HG03521 (cell line): ENCODE measurements at regions not wholly inside any gene's neighbourhood (a gene's known extent, or its start where the extent isn't known, plus 50 kb on each side); places are given as distances from the start of the nearest gene placed in this dataset.
"Not testable (repeated sequence)": the region's sequence is repeated elsewhere in the genome, so short reads cannot be mapped to it uniquely, and the experiment has no call there.

ENCODE experiments used
- ATAC-seq: cut with Tn5 transposase; IDR thresholded peaks from one replicate; pipeline ENCODE4 v1.9.1; 2021; ENCODE audit warnings: mild to moderate bottlenecking, moderate library complexity; ENCODE audit not compliant: unreplicated experiment

DNA sequence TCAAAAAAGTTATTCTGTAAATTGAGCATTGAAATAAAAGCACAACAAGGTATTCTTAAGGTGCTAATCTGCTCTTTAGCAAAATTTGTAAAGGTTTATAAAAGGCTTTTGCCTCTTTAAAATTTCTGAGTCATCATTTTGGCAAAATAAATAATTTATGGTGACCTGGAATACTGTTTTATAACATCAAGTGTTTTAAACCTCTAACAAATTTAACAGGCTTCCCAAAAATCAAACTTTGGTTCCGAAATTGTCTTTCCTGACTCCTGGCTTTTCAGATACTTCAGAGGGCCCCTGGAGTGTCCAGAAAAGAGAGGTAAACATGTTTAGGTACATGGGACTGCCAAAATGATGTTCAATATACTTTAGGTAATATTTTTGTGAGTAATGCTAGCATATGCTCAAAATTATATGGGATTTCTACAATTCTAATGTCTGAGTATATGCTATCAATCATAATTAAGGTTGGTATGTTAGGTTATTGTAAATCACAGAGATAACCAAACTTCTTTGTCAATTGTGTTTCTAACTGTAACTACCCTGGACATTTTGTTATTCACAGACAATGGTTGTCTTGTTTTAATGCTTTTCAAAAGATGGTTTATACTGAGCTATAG is 160.3 kb upstream of the OLIG3 start:
- ATAC-seq: no peak

DNA sequence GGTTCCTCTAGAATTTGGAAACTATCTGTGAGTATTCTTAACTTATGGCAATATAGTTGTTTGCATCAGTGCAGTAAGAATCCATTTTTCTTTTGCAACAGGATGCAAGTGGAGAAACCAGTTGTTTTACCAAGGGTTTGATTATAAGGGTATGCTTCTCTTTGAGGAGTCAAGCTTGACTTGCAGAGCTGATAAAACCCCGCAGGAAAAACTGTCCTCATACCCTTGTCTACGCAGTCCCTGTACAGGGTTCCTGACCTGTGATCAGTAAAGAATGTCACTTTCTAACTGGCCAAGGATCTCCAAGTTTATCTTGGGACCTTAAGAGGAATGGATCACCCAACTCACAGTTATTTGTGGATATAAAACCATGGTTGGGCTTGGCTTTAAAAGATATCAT is 161.1 kb upstream of the OLIG3 start:
- no peak for ATAC-seq

DNA sequence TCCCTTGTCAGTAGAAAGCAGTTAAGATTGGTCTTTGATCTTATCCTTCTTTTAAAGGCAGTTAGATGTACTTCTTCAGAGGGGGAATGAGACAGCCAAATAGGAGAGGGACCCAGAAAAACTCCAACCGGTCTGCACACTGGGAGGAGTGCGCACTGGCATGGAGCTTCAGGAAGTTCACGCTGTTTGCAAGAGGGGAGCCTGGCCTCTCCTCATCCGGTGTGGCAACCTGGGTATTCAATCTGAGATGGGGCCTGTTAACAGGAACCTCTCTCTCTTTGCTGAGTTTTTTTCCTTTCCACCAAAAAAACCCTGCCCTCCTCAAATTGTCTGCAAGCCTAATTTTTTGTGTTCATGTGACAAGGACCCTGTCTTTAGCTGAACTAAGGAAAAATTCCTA is 162.5 kb upstream of the OLIG3 start:
- no peak for ATAC-seq

DNA sequence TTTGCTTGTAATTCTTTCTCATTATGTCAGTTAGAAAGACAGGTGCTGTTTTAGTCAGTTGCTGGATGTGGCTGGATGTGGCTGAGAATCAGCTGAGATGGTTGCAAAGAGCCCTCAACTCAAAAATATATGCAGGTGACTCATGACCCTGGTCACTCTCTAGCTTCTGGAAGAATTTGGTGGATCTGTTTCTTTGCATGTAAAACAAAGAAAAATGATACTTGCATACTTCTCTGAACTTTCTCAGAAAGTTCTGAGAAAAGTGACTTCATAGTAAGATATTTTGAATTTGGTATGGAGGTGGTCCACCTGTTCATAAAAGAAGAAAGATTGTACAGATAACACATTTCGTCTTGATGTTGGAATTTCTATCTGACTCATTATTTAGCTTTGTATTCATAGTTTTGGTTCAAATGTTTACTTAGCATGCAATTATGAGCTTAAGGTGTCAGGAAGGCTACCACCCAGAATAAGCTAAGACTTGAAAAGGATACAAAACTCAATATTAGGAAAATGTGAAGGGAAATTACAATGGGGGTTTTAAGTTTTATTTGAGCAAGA is 163.2 kb upstream of the OLIG3 start:
- no peak for ATAC-seq

DNA sequence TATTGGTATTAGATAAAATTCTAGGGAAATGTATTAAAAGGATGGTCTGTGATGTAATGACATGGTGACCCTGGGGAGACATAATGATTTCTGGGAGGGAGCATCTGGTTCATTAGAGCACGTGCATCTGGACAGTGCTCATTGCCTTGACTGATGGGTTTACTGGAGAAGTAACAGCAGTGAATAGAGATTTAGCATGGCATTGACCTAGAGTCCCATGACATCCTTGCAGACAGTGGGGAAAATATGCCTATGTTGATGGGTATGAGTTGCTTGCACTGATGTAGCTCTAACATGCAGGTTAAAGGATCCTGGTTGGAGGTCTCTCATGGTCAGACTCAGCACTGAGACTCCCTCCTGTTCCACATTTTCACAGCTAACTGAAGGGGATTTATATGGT is 164.1 kb upstream of the OLIG3 start:
- no peak for ATAC-seq

DNA sequence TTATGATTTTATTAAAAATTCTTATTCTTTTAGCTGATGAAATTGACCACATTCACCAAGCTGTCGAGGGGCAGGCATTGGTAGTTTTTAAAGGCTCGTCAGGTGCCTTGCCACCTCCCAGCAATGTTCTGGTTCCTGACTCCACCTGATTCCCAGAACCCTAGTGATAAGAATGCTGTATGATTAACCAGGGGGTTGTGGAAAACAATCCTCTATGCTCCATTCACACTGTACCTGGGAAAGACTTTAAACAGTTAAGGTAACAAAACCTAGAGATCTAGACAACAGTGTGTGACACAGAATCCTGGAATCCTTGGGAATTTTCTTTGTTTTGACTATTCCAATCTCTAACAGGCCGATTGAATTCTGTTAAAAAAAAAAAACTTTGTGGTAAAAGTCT is 165.7 kb upstream of the OLIG3 start:
- ATAC-seq: no peak

DNA sequence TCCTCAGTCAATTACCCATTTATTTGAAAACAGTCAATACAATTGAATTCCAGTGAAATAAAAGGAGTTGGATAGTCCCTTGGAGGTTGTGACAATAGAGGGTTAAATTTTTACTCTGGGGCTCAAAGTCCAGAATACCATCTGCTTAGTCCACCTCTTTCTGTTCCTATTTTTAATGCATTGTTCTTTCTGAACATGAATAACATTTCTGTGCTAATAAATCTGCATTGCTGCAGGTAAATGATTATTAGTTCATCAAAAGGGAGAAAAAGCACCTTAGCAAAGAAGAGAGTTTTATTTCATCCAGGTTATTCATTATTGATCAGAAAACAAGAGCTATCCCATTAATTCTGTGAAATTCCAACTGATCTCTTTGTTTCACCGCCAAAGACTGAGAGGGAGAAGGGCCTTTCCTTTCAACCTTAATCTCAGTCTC is 166.1 kb upstream of the OLIG3 start:
- ATAC-seq: no peak

DNA sequence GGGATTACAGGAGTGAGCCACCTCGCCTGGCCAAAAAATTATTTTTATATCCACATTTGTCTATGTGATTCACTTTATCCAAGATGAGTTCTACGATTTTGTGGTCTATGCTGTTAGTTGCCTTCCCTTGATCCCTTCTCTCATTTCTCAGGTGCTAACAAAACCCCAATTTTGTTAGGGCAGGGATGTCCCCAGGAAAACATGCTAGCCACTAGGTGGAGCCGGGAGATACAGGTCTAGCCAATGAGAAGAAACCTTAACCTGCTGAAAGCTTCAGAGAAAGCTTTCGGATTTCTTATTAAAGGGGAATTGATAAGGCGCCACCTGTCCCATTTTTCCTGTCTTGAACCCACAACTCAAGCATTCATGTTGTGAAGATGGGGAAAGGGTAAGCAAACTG is 167.4 kb upstream of the OLIG3 start:
- no peak for ATAC-seq

DNA sequence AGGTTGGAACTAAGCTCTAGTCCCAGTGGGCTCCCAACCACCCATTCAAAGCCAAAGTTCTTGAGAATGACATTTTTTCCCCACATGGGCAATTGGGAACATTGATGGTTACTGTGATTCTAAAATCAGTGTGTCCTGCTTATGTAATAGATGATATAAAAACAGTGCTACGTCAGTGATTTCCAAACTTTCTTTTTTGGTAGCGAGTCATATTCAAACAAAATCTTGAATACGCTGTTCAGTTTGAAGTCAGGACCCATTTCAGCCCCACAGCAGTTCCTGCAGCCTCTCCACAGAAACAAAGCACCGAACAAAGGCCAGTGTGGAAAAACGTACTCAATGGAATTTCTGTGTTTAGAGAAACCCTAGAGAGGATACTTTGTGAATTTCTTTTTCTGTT is 170.0 kb upstream of the OLIG3 start:
- no peak for ATAC-seq

DNA sequence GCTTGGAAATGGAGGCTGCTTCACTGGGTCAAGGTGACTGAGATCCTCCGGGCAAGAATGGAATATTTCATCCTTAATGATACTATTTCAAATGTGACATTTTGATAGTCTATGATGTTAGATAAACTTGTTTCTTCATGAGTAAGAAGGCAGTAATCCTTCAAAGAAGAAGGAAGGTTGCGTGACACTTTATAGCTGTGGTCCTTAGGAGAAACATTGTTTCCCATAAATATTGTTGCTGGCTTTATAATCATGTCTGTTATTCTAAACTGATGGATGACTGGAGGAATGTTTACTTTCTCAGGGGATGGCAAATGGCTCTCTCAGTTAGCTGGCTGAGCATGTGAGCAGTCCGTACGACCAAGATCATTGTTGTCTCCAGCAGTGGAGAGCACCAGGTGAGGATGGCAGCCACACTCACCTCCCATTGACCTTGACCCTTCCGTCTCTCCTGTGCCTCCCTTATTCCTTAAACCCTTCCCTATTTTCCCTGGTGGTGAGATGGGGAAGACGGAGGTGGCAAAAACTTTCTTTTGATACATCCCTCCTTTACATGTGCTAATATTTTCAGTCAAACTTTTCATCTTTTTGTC is 171.2 kb upstream of the OLIG3 start:
- ATAC-seq: no peak

DNA sequence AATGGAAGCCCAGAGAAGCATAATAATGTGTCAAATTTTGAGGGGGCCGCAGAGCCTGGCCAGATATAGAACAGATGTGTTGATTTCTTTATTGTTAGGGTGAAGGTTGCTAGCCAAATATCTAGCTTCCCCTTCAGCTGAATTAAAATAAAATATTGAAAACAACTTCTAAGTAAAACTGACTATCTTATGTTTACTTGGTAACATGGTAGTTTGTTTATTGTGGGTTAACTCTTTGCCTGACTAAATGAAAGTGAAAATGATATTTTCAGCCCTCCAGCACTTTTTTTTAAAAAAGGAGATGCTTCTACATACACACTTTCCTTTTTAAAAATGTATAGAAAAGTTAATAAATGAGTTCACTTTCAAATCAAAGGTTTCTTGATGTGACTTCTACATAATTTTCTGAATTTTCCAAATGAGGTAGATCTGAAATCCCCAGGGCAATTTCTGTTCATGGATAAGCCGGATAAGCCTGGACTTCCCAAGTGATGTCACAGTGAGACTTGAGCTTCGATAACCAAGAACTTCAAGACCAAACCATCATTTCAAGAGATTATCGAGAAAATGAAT is 172.1 kb upstream of the OLIG3 start:
- peak; percentile 51 for ATAC-seq

DNA sequence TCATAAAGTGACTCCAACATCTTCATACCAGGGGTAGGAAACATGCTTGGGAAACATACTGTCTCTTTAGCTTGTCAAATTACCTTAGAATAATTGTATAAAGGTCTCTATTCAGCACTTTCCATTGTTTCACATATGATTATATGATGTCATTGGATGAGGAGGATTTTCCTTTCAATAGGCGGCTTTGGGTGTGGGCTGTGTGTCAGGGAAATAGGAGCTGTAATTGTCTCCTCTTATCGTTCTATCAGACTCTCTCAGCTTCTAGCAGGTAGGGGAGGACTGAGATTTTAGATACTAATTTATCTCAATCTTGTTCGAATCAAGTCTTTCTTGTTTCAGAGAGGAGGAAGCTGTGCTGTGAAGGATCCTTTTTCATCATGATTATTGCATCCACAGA is 179.4 kb upstream of the OLIG3 start:
- ATAC-seq: no peak

DNA sequence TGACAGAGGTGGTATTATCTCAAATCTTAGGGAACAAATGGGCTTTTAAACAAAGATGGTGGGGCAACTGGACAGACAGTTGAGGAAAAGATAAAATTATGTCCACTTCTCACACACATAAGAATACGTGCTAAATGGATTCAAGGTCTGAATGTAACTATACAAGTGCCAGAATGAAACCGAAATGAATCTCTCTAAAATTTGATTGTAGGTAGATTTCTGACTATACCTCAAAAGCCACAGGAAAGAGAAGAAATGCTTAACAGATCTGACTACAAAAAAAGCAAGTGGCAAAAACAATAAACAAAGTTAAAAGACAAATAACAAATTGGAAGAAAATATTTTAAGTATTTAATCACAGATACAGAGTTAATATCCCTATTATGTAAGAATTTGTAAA is 182.7 kb upstream of the OLIG3 start:
- ATAC-seq: peak; percentile 49

DNA sequence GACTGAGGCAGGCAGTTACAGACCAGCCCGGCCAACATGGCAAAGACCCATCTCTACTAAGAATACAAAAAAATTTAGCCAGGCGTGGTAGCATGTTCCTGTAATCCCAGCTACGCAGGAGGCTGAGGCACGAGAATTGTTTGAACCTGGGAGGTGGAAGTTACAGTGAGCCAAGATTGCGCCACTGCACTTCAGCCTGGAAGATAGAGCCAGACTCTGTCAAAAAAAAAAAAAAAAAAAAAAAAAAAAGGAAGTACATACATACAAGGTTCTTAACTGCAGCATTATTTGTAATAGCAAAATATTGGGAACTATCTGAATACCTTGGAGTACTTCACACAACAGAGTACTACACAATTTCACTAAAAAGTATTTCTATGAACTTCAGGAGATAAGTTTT is 183.5 kb upstream of the OLIG3 start:
- ATAC-seq: no peak

DNA sequence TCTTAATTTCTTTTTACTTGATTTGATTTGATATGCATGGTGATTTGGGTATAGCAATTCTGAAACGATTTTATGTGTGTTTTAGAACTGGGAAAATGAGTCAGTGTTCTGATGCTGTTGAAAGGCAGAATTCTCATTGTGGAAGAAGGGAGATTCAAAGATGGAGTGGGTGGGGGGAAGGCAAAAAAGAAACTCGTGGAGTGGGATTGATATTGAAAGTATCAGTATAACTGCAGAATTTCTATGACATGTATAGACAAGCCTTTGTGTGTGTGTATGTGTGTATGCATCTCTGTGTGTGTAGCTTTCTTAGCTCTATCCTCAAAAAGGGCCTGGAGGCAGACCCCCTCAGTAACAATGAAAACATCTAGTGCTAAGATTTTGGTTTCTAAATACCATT is 184.3 kb upstream of the OLIG3 start:
- ATAC-seq: no peak

DNA sequence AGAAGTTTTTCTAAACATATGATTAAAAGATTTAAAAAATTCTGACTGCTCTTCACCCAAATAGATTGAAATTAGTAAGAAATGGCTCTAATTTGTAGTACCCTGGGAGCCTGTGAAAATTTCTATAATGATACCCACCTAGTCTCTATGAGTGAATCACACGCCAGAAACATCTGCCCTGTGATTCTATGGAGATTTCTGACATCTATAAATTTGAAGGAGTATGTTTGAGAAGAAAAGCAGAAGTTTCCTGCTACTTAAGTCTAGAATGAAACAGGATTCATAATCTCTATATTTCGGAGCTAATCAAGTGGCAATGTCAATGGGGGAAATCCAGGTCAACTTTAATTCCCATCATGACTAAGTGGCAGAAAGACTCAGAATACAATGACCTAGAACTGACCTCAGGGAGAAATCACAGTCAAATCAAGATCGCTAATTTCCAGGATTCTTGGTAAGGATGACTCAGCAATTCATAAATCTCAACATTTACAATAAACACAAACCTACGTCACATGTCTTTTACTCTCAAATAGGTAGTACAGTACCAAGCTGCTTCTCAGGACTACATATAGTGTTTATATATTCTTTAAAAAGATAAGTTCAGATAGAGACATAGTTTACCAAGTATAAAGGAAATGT is 186.2 kb upstream of the TNFAIP3 start:
- ATAC-seq: no peak

DNA sequence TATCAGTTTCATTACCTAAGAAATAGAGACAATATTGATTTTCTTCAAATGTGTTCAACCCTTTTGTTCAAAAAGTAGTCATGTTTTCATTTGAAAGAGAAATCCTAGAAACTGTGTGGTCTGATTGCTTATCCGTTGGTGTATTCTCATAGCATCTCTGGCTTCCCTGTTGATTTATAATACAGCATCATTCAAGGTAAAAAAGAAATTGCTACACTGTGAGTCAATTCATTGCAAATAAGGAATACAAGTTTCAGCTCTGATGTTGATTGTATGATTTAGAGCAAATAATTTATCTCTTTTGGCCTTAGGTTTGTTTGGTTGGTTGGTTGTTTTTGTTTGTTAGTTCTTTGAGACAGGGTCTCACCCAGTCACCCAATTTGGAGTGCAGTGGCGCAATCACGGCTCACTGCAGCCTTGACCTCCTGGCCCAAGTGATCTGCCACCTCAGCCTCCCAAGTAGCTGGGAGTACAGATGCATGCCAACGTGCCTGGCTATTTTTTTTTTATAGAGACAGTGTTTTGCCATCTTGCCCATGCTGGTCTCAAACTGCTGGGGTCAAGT is 185.5 kb upstream of the TNFAIP3 start:
- ATAC-seq: no peak

DNA sequence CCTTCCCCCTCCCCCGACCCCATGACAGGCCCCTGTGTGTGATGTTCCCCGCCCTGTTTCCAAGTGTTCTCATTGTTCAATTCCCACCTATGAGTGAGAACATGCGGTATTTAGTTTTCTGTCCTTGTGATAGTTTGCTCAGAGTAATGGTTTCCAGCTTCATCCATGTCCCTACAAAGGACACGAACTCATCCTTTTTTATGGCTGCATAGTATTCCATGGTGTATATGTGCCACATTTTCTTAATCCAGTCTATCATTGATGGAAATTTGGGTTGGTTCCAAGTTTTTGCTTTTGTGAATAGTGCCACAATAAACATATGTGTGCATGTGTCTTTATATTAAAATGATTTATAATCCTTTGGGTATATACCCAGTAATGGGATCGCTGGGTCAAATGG is 184.4 kb upstream of the TNFAIP3 start:
- ATAC-seq: not testable (repeated sequence)

DNA sequence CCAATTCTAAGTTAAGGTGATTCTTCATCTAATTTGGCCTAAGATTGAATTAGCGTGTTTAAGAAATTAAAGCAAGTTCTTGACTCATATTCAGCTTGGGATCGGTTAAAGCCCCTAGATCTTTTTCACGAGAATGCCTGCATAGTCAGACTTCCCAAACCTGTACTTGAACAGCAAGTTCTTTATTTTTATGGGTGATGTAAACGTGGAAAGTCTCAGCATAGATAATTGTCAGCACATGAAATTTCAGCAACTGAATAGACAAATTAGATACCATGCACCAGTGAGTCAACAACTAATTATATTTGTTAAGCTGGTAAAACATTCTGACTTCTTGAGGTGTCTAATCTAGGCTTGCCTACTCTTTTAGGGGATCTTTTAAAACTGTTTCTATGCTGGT is 183.1 kb upstream of the TNFAIP3 start:
- no peak for ATAC-seq

DNA sequence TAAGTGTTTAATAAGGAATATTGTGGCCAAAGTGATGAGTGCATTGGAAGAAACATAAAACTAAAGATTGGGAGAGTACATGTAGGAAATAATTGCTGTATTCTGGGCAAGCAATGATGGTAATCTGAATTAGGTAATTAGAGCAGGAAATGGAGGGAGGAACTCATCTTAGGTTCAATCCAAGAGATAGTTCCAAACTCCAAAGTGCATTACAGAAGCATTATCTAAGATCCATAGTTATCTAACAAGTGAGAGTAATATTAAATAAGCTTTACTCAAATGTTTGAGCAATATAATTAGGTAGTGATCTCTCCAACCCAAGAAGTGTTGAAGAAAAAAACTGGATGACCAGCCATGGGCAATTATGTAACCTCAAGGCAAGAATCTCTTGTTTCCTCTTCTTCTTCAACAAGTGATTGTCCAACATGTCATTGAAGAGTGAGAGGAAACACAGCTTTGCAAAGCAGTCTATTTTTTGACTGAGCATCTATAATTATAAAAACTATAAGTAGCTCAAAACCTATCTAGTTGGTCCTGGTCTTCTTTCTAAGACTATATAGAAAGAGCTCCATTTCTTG is 181.2 kb upstream of the TNFAIP3 start:
- ATAC-seq: no peak

DNA sequence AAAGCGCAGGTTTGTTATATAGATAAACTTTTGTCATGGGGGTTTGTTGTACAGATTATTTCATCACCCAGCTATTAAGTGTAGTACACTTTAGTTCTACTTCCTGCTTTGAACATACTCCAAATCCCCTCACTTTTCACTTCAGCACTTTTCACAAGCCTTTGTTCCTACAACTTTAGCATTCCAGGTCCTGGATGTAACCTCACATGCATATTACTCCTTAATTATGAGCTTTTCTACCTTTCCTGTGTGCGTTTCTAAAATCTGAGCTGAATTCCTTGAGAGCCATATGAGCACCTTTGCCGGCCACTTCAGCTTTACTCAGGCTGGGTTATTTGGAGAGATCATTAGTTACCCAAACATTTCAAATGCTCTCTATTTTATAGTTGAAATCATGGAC is 179.2 kb upstream of the TNFAIP3 start:
- no peak for ATAC-seq
